ENCODE measurements at regions not wholly inside any gene's neighbourhood (a gene's known extent, or its start where the extent isn't known, plus 50 kb on each side); places are given as distances from the start of the nearest gene placed in this dataset.

DNA sequence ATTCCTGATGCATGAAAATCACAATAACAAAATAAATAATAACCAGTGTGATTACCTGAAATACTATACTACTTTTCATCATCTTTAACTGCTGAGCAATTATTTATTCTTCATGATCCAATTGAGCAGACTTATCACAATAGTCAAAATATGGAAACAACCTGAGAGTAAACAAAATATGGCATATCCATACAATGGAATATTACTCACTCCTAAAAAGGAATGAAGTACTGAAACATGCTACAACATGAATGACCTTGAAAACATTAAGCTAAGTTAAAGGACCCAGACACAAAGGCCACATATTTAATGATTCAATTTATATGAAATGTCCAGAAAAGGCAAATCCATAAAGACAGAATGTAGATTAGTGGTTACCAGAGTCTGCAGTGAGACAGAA lies 146.8 kb downstream of the MID1IP1 start:
- TF ChIP-seq, protein P1, sequence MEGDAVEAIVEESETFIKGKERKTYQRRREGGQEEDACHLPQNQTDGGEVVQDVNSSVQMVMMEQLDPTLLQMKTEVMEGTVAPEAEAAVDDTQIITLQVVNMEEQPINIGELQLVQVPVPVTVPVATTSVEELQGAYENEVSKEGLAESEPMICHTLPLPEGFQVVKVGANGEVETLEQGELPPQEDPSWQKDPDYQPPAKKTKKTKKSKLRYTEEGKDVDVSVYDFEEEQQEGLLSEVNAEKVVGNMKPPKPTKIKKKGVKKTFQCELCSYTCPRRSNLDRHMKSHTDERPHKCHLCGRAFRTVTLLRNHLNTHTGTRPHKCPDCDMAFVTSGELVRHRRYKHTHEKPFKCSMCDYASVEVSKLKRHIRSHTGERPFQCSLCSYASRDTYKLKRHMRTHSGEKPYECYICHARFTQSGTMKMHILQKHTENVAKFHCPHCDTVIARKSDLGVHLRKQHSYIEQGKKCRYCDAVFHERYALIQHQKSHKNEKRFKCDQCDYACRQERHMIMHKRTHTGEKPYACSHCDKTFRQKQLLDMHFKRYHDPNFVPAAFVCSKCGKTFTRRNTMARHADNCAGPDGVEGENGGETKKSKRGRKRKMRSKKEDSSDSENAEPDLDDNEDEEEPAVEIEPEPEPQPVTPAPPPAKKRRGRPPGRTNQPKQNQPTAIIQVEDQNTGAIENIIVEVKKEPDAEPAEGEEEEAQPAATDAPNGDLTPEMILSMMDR (optimal IDR thresholded peaks at IDR 0.05 in 1 of 3, IDR thresholded peaks at IDR 0.05 in 1 of 3, conservative IDR thresholded peaks at IDR 0.05 in 1 of 3; ENCODE audit: extremely low read depth in 1 of 3, insufficient read depth in 2 of 3, low read length in 3 of 3), result no peak
- TF ChIP-seq EZH2 (IDR thresholded peaks at IDR 0.05; ENCODE audit: low read length), result no peak

Data from keratinocyte (primary cell).